ENCODE measurements at regions not wholly inside any gene's neighbourhood (a gene's known extent, or its start where the extent isn't known, plus 50 kb on each side); places are given as distances from the start of the nearest gene placed in this dataset.

GRCh38 chr1:221066351-221067001, 187.2 kb downstream of the HLX start:
- BruUV-seq (replicated peaks): no TSS peak
- Histone ChIP-seq H3K27ac (ENCODE audit: control insufficient read depth, insufficient read depth) (no peak overlapping the region), H3K9ac (ENCODE audit: control insufficient read depth, insufficient read depth, low read length) (no peak overlapping the region), H3K9me3 (replicated peaks; ENCODE audit: control insufficient read depth, insufficient read depth, low read length) (peaks cover 5% of the 10 kb centered on the region; the same call in 2 of the 3 replicates), H3K4me2 (ENCODE audit: control insufficient read depth, insufficient read depth) (no peak overlapping the region), H2AFZ (ENCODE audit: control insufficient read depth, low read depth, low read length) (no peak overlapping the region), H3K27me3 (replicated peaks in 1 of 2; ENCODE audit: control insufficient read depth in 2 of 2, insufficient read depth in 2 of 2, low read length in 1 of 2) (no peaks in the 10 kb centered on the region), H4K20me1 (ENCODE audit: control insufficient read depth, insufficient read depth) (no peaks in the 10 kb centered on the region), H3K4me3 (no peak overlapping the region), H3K36me3 (ENCODE audit: control insufficient read depth in 2 of 2, insufficient read depth in 2 of 2, low read length in 1 of 2) (no peaks in the 10 kb centered on the region; a peak in 1 of 4 replicates), H3K4me1 (ENCODE audit: control insufficient read depth, insufficient read depth, low read length) (peaks cover 24% of the 10 kb centered on the region), H3K79me2 (ENCODE audit: control insufficient read depth, insufficient read depth, low read length) (no peaks in the 10 kb centered on the region)
- in situ Hi-C loops (cut with MboI): no loop called here
- ChIA-PET POLR2A (interaction anchor here (0.6 to 2.2 kb wide), 3 partner anchors 15 to 20 kb away, joined by 3 to 10 read pairs (median 5); no protein-coding TSS in a partner anchor), SMC1A (ENCODE audit: uncharacterized antibody, unreplicated experiment) (interaction anchor here (0.7 to 2.7 kb wide), 4 partner anchors 17 to 191 kb away, joined by 3 to 15 read pairs (median 8); no protein-coding TSS in a partner anchor), CTCF (interaction anchor here (3.7 kb wide), 1 partner anchor 20 kb away, joined by 16 read pairs; no protein-coding TSS in a partner anchor), RAD21 (ENCODE audit: unreplicated experiment) (no interaction called here)
- intact Hi-C loops (cut with micrococcal nuclease; ENCODE audit: unreplicated experiment): no loop called here
- 59% methylated on average over 5 of the region's 5 CpGs for WGBS (ENCODE audit: insufficient coverage, insufficient replicate concordance, low lambda C conversion rate, missing lambda C conversion rate)
- TF ChIP-seq TBL1XR1 (IDR thresholded peaks at IDR 0.05; ENCODE audit: low read depth, low read length): no peak
- no peak for TF ChIP-seq FOXM1 (IDR thresholded peaks at IDR 0.05; ENCODE audit: low read depth, low read length)
- TF ChIP-seq USF2 (IDR thresholded peaks at IDR 0.05; ENCODE audit: borderline replicate concordance, low read depth, low read length): no peak
- TF ChIP-seq ZBED1 (IDR thresholded peaks at IDR 0.05; ENCODE audit: borderline replicate concordance): no peak
- no peak for TF ChIP-seq STAT1 (conservative IDR thresholded peaks at IDR 0.05)
- no peak for TF ChIP-seq BACH1 (IDR thresholded peaks at IDR 0.05; ENCODE audit: borderline replicate concordance)
- TF ChIP-seq SPI1 (IDR thresholded peaks at IDR 0.05; ENCODE audit: borderline replicate concordance, insufficient read depth, low read depth, low read length): no peak
- ATAC-seq: no peak
- no peak for DNase-seq (ENCODE audit: low read depth, low spot score)
- no peak for FAIRE-seq
